ENCODE measurements at regions not wholly inside any gene's neighbourhood (a gene's known extent, or its start where the extent isn't known, plus 50 kb on each side); places are given as distances from the start of the nearest gene placed in this dataset.

- no peaks in the 10 kb centered on the region for H3K27me3 ChIP-seq (replicated peaks; ENCODE audit: insufficient read depth)
- H3K4me1 ChIP-seq (replicated peaks) = no peaks in the 10 kb centered on the region
- no peak overlapping the region for H3K4me3 ChIP-seq
- no peaks in the 10 kb centered on the region for H3K9me3 ChIP-seq
- no peak overlapping the region for H3K27ac ChIP-seq
- DNase-seq (ENCODE audit: low spot score) = no peak
- TF ChIP-seq CTCF (IDR thresholded peaks at IDR 0.05) (no peak), POLR2A (IDR thresholded peaks at IDR 0.05) (no peak), POLR2AphosphoS5 (IDR thresholded peaks at IDR 0.05) (no peak)
- H3K36me3 ChIP-seq = no peaks in the 10 kb centered on the region
- 89% methylated on average over 8 of the region's 8 CpGs for WGBS
- intact Hi-C loops (cut with DNase I) = no loop called here
These were observed 818.8 kb downstream of the SLC4A3 start for GRCh38 chr2:220446106-220446712.

- no peaks in the 10 kb centered on the region for H3K4me1 ChIP-seq (replicated peaks)
- intact Hi-C loops (cut with DNase I) = no loop called here
- no peaks in the 10 kb centered on the region for H3K36me3 ChIP-seq
- no peak overlapping the region for H3K27ac ChIP-seq
- no peak overlapping the region for H3K4me3 ChIP-seq
- no peak for DNase-seq (ENCODE audit: low spot score)
- H3K9me3 ChIP-seq = no peaks in the 10 kb centered on the region
- TF ChIP-seq POLR2AphosphoS5 (IDR thresholded peaks at IDR 0.05) (no peak), CTCF (IDR thresholded peaks at IDR 0.05) (no peak), POLR2A (IDR thresholded peaks at IDR 0.05) (no peak)
- 23% methylated on average over 2 of the region's 2 CpGs for WGBS
- no peaks in the 10 kb centered on the region for H3K27me3 ChIP-seq (replicated peaks; ENCODE audit: insufficient read depth)
These were observed 823.4 kb downstream of the SLC4A3 start for GRCh38 chr2:220450846-220451245.

GRCh38 chr2:220451438-220451837 is 824.0 kb downstream of the SLC4A3 start:
- WGBS = 74% methylated on average over 3 of the region's 3 CpGs
- Histone ChIP-seq H3K4me3 (no peak overlapping the region), H3K27ac (no peak overlapping the region)

GRCh38 chr2:220452561-220452960 is 825.1 kb downstream of the SLC4A3 start:
- Histone ChIP-seq H3K4me1 (replicated peaks) (no peaks in the 10 kb centered on the region), H3K4me3 (no peak overlapping the region), H3K27ac (no peak overlapping the region), H3K36me3 (no peaks in the 10 kb centered on the region), H3K9me3 (no peaks in the 10 kb centered on the region), H3K27me3 (replicated peaks; ENCODE audit: insufficient read depth) (no peaks in the 10 kb centered on the region)
- intact Hi-C loops (cut with DNase I) = no loop called here
- 87% methylated on average over 2 of the region's 2 CpGs for WGBS
- TF ChIP-seq POLR2AphosphoS5 (IDR thresholded peaks at IDR 0.05) (no peak), CTCF (IDR thresholded peaks at IDR 0.05) (no peak), POLR2A (IDR thresholded peaks at IDR 0.05) (no peak)
- DNase-seq (ENCODE audit: low spot score) = no peak

More at GRCh38 chr2:220451438-220451837, 824.0 kb downstream of the SLC4A3 start:
- intact Hi-C loops (cut with DNase I) = no loop called here
- Histone ChIP-seq H3K9me3 (no peaks in the 10 kb centered on the region), H3K27me3 (replicated peaks; ENCODE audit: insufficient read depth) (no peaks in the 10 kb centered on the region), H3K36me3 (no peaks in the 10 kb centered on the region), H3K4me1 (replicated peaks) (no peaks in the 10 kb centered on the region)
- no peak for DNase-seq (ENCODE audit: low spot score)
- TF ChIP-seq CTCF (IDR thresholded peaks at IDR 0.05) (no peak), POLR2AphosphoS5 (IDR thresholded peaks at IDR 0.05) (no peak), POLR2A (IDR thresholded peaks at IDR 0.05) (no peak)

GRCh38 chr2:220455351-220455990 is 828.0 kb downstream of the SLC4A3 start:
- H3K4me3 ChIP-seq = no peak overlapping the region
- no peaks in the 10 kb centered on the region for H3K9me3 ChIP-seq
- no peak for TF ChIP-seq POLR2A (IDR thresholded peaks at IDR 0.05)
- no peak for TF ChIP-seq POLR2AphosphoS5 (IDR thresholded peaks at IDR 0.05)
- no peak for TF ChIP-seq CTCF (IDR thresholded peaks at IDR 0.05)
- DNase-seq (ENCODE audit: low spot score) = no peak
- H3K4me1 ChIP-seq (replicated peaks) = no peaks in the 10 kb centered on the region
- no peaks in the 10 kb centered on the region for H3K27me3 ChIP-seq (replicated peaks; ENCODE audit: insufficient read depth)
- WGBS = 55% methylated on average over 3 of the region's 3 CpGs
- H3K27ac ChIP-seq = no peak overlapping the region
- intact Hi-C loops (cut with DNase I) = no loop called here
- no peaks in the 10 kb centered on the region for H3K36me3 ChIP-seq
